COR-L47 (cell line): ENCODE measurements at regions not wholly inside any gene's neighbourhood (a gene's known extent, or its start where the extent isn't known, plus 50 kb on each side); places are given as distances from the start of the nearest gene placed in this dataset.
A peak's percentile ranks its signal among the peaks of the same experiment; 100 is the strongest.

Experiments
- DNase-seq: peaks from one replicate; lab custom pipeline; 2025; lab: John Stamatoyannopoulos, UW

DNA sequence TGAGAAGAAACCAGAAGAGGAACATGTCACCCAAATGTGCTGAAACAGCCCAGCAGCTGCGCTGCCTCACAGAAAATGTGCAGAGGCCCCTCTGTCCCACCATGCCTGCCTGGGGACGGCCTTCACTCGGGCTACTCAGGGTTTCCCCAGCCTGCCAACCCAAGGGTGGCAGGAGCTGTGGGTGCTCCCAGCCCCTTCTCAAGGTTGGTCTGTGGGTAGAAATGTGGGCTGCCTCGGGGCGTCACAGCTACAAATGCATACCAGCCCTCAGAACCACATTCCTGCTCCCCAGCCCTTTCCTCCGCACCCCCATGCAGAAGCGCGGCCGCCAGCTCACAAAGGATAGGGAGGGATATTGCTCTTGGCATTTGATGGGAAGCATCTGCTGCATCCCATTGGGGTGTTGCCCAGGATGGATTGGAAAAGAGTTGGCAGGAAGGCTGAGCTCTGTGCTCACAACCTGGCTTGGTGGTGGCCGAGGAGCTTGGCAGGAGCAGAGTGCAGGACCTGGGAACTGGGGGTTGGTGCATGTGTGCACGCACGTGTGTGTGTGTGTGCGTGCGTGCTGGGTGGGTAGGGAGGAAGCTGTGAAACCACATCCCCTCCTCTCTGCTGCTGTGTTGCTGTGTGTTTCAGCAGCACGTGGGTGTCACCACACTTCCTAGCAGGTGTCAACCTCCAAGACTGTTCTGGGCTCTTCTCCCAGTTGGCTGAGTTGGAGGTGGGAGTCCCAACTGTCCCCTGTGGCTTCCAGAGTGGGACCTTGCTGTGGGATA lies 304.4 kb downstream of the SEC14L1 start:
- no peak for DNase-seq

DNA sequence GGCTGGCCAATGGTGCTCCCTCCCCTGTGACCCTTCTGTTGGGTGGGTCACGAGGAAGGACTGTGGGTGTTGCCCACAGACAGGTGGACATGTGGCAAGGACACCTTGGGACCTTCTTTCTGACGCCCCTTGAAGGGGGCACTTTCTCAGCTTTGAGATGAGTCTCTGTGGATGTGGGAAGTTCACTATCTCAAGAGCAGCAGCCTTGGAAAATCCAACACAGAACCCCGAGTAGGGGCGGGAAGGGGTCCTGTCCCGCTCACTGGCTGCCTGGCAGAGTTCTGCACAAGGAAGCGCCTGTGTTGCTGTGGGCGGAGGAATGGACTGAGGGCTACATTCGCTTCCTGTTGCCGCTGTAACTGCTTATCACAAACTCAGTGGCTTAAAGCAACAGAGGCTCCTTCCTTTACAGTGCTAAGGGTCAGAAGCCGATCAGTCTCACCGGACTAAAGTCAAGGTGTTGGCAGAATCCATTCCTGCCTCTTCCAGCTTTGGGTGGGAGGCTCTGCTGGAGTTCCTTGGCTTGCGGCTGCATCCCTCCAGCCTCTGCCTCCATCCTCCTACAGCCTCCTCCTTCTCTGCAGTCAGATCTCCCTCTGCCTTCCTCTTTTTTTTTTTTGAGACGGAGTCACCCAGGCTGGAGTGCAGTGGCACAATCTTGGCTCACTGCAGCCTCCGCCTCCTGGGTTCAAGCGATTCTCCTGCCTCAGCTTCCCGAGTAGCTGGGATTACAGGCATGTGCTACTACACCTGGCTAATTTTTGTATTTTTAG lies 305.2 kb downstream of the SEC14L1 start:
- no peak for DNase-seq

DNA sequence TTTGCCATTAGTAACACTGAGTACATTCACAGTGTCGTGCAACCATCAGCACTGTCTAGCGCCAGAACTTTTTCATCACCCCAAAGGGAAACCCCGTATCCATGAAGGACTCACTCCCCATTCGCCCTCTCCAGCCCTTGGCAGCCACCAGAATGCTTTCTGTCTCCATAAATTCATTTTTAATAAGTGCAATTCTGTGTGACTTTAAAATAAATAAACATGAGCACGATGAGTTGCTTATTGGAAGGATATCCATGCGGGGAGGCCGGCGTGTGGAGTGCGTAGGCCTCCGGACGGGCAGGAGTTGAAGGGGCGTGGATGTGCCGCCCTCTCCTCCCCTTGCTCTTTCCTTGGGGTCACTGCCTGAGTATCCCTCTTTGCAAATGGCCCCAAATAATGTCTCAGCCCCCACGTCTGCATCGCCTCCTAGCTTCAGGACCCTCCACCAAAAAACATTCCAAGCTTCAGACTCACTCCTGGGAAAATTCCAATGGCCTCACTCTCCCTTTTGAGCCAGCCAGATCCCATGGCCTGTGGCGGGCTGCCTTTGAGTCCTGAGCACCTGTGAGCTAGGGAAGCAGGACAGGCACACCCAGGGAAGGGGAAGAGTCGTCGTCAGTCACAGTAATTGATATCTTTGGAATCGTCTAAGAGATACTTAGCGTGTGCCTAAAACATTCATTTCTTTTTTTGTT lies 306.3 kb downstream of the SEC14L1 start:
- DNase-seq, result no peak

DNA sequence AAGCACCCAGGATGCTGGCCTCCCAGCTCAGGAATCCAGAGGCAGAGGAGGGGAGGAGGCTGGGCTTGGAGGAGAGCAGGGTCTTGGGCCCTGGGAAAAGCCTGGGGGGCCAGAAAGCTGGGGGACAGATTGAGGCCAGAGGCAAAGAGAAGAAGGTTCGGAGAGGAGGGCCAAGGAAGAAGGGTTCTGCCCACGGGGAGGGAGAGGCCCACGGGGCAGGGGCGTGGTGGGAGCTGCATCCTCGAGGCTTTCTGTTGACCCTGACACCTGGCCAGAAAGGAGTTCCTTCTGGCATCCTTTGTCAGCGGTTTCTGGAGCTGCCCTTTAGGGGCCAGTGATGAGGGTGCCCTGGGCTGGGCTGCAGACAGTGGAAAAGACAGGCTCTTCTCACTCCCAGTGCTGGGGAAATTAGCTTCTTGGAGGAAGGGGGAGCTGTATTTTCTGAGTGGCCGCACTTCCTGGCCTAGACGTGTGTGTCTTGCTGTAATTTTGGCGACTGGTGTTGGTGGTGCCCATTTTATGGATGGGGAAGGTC lies 308.7 kb downstream of the SEC14L1 start:
- DNase-seq, result no peak

DNA sequence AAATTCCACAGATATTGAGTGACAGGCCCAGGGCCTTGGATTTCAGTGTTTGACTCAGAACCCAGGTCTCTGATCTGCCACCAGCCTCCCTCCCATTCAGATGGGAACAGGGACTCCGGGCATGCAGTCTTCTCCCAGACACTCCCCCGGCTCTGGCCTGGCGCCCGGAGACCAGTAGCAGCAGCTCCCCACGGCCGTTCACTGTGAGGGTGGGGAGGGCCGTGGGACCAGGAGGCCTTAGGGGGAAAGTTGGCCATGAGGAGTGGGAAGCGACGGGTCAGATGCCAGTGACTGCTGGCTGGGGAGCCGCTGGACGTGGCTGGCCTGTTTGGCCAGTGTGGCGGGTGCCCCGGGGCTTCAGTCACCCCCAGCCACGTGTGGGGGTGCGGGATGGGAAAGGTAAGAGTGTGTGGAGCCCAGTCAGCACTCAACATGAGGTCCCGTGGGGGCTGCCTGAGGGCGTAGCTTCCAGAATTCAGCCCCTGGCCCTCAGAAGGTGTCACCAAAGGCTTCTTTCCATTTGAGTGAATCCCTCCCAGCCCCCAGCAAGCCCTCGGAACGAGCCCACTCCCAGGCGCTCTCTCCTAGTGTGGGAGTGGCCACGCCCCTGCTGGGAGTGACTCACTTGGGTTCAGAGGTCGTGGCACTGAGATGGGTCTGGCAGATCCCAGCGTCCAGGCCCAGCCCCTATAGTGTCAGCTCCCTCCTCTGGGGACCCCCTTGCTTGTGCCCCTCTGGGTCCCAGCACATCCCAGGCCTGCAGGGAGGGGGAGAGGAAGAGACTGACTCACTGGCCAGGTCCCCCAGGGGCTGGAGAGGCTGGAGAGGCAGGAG lies 309.4 kb downstream of the SEC14L1 start:
- DNase-seq, result no peak

DNA sequence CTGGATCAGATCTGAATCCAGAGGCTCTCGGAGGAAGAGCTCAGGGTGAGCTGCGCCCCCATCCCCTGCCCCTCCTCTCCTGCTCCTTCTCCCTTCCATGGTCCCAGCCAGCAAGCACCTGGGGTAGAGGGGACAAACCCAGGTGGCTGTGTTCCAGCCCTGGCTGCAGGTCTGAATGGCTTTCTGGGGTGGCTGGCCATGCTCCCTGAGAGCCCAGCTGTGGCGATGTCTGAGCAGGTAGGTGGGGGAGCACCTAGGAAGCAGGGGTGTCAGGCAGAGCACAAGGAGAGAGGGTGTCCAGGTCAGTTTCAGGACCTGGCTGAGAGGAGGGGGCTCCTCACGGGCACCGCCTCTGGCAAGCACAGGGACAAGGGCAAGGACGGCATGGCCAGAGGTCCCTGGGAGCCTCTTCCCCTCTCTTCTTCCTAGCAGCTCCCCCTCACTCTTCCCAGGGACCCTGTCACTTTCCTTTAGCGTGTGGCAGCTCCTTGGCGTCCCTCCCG lies 310.0 kb downstream of the SEC14L1 start:
- DNase-seq, result no peak

DNA sequence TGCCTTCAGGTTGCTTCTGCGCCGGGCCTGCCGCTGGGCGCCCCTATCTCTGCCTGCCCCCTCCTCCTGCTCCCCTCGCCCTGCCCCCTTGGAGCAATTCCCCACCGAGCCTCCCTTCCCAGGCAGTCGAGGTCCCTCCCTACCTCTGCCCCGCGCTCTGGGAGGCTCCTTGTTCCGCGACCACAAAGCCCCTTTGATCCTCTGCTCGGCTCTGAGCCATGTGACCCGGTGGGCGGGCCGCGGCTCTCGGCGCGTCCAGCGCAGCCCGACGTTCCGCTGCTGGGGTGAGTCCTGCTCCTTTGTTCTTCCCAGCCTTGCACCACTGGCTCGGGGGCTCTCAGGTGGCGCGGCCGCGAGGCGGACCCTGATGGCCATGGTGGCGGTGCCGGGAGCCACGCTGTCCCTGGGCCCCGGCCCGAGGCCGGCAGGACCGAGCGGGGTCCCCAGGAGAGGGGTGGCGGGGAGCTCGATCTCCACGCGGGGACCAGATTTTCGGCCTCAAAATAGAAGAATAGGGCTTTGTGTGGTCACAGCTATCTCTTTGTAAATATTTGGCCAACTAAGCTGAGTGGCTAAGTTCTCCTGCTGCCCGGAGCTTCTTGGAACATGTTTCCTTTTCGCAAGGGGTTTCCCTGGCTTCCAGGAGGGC lies 310.6 kb downstream of the SEC14L1 start:
- peak; percentile 33 for DNase-seq

DNA sequence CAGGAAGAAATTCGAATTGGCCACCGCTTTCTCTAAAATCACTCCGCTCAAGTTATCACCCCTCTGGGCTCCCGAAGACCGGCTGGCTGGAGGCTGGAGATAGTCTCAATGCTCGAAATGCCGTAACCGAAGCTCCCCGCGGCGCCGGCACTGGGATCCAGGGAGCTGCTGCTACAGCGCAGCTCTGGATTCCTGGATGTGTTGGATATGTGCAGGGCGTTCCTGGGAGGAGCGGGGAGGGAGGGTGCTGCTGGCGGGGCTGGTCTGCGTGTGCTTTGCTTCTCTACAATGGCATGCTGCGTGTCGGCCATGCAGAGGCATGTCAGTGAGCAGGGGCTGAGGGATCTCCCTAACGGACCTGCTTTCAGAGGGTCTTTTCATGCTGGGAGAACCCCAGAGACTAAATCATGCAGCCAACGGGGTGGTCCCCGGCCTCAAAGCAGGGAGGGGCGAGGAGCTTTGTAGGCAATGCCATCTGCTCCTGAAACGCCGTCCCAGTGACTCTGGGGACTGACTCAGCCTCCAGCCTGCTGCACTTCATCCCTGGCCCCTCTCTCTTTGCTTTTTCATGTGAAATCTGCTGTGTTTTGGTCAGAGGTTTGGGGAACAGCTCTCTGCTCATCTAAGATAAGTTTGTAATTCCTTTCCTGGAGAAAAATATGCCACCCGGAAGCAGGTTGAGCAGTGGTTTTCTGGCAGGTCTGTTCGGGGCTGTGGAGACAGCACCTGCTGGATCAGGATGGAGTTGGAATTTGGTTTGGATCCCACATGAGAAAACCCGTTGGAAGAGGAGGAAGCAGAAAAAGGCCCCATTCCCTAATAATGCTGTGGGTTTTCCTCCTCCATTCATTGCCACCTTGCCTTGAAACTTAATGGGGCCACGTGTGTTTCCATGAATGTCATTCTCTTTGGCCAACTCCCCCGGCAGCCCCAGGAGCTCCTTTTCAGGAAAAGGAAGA lies 311.4 kb downstream of the SEC14L1 start:
- peak; percentile 64 for DNase-seq

DNA sequence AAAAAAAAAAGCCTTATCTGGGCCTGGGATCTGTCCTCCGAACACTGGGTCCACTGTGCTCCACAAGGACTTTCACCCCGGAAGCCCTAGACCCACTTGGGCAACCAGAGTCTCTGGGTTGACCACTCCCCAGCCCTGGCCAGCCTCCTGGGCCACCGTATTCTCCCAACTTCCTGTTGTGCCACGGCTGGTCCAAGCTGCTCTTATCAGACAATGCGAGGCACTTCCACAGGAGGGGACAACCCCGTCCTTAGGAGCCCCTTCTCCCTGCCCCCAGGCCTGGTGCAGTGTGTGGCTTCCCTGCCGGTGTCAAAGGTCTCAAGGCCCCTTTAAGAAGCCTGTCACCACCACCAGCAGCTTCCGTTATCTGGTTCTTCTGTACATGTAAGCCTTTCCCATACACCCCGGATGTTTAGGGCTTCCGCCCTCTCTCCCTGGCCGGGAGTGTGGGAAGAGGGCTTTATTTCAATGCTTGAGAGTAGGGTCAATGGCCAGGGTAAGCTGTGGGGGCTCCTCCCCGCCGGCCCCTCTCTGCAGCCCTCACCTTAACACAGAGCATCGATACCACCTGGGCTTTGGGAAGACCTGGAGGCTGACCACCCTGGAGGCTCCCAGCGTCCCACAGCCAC lies 313.0 kb downstream of the SEC14L1 start:
- DNase-seq, result no peak

DNA sequence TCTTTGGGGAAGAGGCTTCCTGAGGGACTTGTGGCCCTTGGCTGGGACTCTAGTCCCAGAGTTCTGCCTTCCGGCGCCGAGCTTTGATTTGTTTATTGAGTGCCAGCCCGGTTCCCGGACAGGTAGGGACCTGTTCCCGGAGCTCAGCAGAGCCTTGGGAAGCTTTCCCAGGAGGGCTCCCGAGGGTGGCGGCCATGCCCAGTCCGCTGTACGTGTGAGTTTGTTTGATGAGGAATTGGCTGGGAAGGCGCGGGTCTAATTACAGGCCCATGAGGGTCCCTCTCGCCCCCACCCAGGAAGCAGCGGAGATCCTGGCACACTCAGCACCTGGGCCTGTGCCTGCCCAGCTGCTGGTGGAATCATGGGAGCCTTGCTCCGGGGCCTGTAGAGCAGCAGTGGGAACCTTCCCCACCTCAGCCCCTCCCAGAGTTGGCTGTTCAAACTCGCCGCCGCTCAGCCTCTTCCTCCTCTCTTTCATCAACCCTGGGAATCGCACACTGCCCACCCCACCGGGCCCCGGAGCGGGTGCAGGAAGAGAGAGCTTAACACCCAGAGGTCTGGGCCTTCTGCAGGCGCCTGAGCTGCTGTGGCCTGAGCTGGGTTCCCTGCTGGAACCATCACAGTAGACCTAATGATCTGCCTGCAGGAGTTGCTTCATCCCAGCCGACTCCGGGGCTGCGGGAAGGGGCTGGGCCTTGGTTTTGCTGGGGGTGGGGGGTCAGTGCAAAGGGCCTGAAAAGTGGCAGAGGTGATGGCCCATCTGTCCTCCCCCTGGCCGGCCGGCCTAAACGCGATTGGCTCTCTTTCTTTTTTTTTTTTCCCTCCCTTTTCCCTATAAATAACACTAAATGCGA lies 313.7 kb downstream of the SEC14L1 start:
- DNase-seq, result no peak

DNA sequence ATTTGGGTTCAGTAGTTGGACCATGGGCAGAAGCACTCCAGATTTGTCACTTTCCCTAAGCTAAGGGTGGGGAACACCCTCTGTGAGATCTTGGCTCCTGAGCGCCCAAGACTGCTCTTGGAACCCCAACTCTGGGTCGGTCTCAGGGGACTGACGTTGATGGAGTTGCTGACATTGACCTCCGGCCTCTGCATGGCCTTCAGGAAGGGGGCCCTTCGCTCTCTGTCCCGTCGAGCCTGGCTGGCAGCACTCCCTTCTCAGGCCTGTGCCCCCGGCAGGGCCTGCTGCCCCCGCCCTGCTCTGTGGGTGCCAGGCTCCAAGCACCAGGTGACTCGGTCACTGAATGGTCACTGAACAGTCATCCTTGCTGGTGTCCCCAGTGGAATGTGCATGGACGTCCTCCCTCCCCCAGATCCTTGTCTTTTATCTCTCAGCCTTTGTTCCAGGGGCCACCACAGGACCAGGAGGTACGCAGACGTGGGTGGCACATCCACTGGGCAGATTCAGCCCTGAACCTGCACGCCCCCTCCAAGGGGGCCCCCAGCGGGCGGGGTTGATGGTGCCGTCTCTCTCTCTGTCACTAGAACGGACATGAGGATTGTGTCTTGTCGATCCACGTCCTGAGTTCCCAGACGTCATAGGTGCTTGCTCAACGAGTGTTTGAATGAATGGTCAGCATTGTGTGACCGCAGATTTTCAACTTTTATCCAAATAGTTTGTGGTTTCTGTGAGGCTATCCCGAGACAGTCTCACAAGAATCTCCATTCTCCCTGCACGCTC lies 314.5 kb downstream of the SEC14L1 start:
- DNase-seq, result no peak

DNA sequence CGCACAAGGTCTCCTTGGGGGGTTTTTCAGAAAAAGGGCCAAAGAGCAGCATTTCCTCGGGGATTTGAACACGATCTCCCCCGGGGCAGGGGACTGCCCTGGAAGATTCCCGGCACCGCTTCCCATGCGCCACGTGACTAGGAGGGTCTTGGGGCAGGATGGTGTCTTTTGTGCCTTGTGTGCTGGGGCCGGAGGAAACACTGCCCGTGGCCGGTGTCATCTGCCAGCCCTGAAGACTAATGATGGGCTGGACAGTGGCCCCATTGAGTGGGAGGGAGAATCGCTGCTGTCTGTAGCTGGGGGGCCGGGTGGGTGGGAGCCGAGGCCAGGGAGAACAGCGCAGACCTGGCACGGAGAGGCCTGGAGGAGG lies 315.1 kb downstream of the SEC14L1 start:
- no peak for DNase-seq

DNA sequence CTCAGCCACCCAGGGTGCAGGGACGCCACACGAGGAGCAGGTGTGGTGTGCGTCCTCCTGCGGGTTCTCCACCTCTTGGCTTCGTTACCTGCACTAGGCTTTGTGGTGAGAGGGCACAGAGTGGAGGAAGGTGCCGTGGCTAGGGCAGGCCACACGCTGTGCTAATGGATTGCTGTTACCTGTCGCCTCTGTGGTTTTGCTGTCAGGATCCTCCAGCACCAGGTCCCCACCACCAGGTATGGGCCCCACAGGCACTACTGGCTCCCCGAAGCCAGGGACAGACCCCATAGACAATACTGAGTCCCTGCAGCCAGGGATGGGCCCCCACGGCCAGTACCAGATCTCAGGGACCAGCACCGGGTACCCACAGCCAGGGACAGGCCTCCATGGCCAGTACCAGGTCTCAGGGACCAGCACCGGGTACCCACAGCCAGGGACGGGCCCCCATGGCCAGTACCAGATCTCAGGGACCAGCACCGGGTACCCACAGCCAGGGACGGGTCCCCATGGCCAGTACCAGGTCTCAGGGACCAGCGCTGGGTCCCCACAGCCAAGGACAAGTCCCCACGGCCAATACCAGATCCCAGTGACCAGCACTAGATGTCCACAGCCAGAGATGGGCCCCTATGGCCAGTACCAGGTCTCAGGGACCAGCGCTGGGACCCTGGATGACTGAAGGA lies 315.6 kb downstream of the SEC14L1 start:
- DNase-seq, result no peak

DNA sequence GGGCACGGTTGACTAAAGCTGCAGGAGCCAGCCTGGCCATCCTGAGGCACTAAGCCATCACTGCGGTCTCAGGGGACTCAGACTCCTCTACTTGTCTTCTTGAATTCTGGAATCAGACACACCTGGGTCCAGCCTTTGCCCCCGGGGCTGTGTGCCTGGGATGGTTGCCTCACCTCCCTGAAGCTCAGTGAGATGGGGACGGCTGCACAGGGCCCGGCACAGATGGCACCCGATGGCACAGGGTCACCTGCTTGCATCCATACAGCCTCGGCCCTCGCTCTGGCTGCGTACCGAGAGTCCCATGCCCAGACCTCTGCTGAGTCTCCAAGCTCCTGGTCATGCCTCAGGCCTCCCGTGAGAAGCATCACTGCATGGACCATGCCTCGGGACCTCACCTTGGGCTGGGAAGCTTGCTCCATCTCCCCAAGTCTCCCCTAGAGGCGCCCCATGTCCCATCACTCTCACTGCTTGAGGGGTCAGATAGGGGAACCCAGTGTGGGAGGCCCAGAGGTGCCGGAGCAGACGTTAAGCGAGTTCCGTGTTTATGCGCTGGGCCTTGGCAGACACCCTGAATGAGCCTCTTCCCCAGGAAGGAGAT lies 316.3 kb downstream of the SEC14L1 start:
- no peak for DNase-seq

DNA sequence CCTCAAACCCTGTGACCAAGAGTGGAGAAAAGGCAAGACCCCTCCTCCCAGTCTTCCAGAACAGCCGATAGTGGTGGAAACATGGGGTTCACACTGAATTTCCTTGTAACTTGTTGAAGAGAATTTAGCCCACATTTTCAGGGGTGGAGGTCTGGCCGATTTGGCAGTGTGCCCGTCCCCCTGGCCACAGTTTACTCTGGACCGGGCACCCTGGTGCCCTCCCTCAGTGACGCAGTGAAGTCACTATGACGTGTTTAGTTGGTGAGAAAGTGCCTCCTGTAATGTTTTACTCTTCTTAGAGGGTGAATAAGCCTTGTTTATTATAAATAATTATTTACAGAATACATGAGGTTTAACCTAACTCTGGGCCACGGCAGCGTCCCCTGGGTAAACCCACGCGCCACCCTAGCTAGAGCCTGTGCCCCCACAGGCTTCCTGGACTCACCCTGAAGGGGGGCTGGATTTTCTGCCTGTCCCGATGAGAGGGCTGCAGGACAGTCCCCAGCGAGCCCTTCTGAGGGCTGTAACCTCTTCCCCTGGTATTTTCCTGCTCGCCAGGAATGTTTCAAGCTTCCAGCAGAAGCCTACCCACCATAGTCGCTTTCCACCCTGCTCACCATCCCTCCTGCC lies 316.9 kb downstream of the SEC14L1 start:
- DNase-seq, result no peak
